Activated T-cell treated with anti-CD3 and anti-CD28 coated beads, Interleukin-2, amount 50 U/mL, for 4 hours (primary cell): ENCODE measurements at regions not wholly inside any gene's neighbourhood (a gene's known extent, or its start where the extent isn't known, plus 50 kb on each side); places are given as distances from the start of the nearest gene placed in this dataset.
"Not testable (repeated sequence)": the region's sequence is repeated elsewhere in the genome, so short reads cannot be mapped to it uniquely, and the experiment has no call there.

Experiments used
- ATAC-seq, 2 donors: fragments of 200-7000 bp; cut with Tn5 transposase; one replicate each; pipeline ENCODE4 v1.10.0; 2021
- DNase-seq: peaks from one replicate; pipeline ENCODE4 v3.0.0-alpha.2; 2020
- H3K27me3 Mint-ChIP-seq: one replicate; pipeline ENCODE4 v1.8.0; 2021; ENCODE audit warnings: low read depth, mixed read lengths
- H3K36me3 Mint-ChIP-seq: one replicate; pipeline ENCODE4 v1.8.0; 2022; ENCODE audit warnings: mixed read lengths; ENCODE audit not compliant: insufficient read depth
- H3K4me1 Mint-ChIP-seq: one replicate; pipeline ENCODE4 v1.8.0; 2021; ENCODE audit warnings: low read depth, mixed read lengths
- H3K4me3 Mint-ChIP-seq: one replicate; pipeline ENCODE4 v1.8.0; 2021; ENCODE audit warnings: mild to moderate bottlenecking, moderate library complexity, mixed read lengths
- H3K9me3 Mint-ChIP-seq: one replicate; pipeline ENCODE4 v1.8.0; 2021; ENCODE audit warnings: mixed read lengths

DNA sequence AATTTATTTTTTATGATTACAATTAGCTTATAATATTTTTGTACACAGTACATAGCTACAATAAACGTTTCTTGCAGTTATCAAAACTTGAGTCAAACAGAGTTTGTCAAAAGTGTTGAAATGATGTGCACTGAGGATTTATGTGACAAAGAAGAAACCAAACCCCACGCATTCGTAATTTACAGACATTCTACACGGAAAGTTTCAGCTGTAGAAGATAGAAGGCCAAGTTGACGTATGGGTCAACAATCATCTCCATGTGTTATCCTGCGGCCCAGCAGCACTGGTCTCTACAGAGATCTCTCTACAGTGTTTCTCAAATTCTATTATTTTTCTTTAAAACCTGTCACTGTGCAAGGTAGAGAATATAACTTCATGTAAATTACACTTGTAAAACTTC, 1507.6 kb downstream of the PCDH9 start:
- ATAC-seq, result no peak

DNA sequence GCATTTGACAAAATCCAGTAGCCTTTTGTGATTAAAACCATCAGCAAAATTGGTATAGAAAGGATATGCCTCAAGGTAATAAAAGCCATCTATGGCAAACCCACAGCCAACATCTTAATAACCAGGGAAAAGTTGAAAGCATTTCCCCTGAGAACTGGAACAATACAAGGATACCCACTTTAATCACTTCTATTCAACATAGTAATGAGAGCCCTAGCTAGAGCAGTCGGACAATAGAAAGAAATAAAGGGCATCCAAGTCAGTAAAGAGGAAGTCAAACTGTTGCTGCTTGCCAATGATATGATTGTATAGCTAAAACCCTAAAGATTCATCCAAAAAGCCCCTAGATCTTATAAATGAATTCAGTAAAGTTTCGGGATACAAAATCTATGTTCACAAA, 1510.3 kb downstream of the PCDH9 start:
- Mint-ChIP-seq H3K9me3 (peaks cover 16% of the 10 kb centered on the region), H3K27me3 (no peaks in the 10 kb centered on the region), H3K4me3 (no peak overlapping the region), H3K36me3 (no peaks in the 10 kb centered on the region), H3K4me1 (no peaks in the 10 kb centered on the region)
- DNase-seq (no peak), ATAC-seq (no peak)

More for the DNA sequence above, 1507.6 kb downstream of the PCDH9 start:
- H3K27me3 Mint-ChIP-seq, result no peaks in the 10 kb centered on the region
- no peaks in the 10 kb centered on the region for H3K4me1 Mint-ChIP-seq
- H3K36me3 Mint-ChIP-seq, result no peaks in the 10 kb centered on the region
- H3K4me3 Mint-ChIP-seq, result no peak overlapping the region
- no peak for DNase-seq
- H3K9me3 Mint-ChIP-seq, result peaks cover 12% of the 10 kb centered on the region

DNA sequence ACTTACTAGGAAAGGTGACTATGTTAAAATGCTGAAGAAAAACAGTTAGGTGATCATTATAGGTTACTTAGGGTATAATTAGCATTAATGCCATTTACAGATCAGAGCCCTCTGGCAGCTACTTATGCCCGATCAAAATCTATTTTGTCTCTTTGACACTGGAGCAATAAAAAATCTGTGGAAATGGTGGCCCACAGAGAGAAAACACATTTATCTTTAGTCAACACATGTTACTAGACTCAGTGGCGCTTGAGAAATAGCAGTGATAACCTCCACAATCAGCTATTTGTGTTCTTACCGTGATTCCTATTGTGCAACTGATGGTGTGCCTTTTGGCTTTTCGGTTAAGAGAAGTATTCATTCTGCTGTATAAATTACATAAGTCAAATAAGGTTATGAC, 1519.6 kb downstream of the PCDH9 start:
- no peak overlapping the region for H3K4me3 Mint-ChIP-seq
- H3K4me1 Mint-ChIP-seq, result no peaks in the 10 kb centered on the region
- H3K27me3 Mint-ChIP-seq, result no peaks in the 10 kb centered on the region

DNA sequence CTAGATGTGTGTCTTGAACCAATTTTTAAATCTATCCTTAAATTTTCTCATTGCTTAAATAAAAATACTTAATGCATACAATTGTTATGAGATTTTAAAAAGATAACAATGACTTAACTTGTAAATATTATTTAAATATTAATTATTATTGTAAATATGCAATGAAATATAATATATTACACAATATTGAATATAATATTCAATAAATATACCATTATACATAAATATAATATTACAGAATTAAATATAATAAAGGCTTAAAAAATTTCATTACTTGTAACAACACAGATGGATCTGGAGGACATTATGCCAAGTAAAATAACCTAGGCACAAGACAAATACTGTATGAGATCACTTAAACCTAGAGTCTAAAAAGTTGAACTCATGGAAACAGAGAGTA, 1532.3 kb downstream of the PCDH9 start:
- ATAC-seq (no peak), DNase-seq (no peak)
- Mint-ChIP-seq H3K27me3 (no peaks in the 10 kb centered on the region), H3K9me3 (peaks cover 9% of the 10 kb centered on the region), H3K4me1 (no peaks in the 10 kb centered on the region), H3K36me3 (no peaks in the 10 kb centered on the region), H3K4me3 (no peak overlapping the region)

More for the DNA sequence above, 1519.6 kb downstream of the PCDH9 start:
- H3K9me3 Mint-ChIP-seq, result peaks cover 17% of the 10 kb centered on the region
- no peak for DNase-seq
- ATAC-seq, result no peak
- no peaks in the 10 kb centered on the region for H3K36me3 Mint-ChIP-seq

DNA sequence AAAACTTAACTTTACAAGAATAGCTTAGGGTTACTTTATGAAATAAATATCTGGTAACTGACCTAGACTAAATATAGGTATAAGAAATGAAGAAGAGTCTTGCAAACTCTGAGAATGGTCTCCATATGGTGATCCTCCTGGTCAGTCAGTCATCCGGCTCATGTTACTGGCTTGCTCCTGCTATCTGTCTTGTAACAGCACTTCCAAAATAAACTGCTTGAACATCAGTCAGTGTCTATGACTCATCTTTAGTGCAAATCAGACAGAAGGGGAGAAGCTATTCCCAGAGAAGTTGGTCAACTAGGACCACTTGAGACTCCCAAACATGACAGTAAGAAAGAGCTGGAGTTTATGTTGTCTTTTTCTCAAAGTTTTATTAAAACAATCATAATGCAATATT, 1550.9 kb downstream of the PCDH9 start:
- Mint-ChIP-seq H3K4me1 (no peaks in the 10 kb centered on the region), H3K36me3 (no peaks in the 10 kb centered on the region), H3K9me3 (peaks cover 9% of the 10 kb centered on the region), H3K27me3 (no peaks in the 10 kb centered on the region), H3K4me3 (no peak overlapping the region)
- ATAC-seq, result no peak
- no peak for DNase-seq

DNA sequence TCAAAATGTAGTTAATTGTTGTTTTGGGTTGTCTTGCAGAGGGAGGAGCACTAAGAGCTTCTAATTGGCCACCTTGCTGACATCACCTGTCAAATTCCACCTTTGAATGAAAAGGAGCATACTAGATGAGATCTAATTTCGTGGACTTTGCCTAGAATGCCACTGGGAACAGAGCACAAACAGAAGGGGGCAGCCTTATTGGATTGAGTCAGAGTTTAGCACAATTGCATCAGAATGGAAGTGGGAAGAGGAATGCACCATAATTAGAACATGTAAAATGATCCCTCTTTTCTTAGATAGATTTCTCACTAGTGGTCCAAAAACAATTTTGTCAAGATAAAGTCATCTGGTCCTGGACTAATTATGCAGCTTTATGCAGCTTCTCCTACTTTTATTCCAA, 1552.2 kb downstream of the PCDH9 start:
- H3K9me3 Mint-ChIP-seq, result peaks cover 15% of the 10 kb centered on the region
- no peaks in the 10 kb centered on the region for H3K4me1 Mint-ChIP-seq
- no peak overlapping the region for H3K4me3 Mint-ChIP-seq
- ATAC-seq (no peak), DNase-seq (no peak)
- H3K36me3 Mint-ChIP-seq, result no peaks in the 10 kb centered on the region
- H3K27me3 Mint-ChIP-seq, result no peaks in the 10 kb centered on the region

DNA sequence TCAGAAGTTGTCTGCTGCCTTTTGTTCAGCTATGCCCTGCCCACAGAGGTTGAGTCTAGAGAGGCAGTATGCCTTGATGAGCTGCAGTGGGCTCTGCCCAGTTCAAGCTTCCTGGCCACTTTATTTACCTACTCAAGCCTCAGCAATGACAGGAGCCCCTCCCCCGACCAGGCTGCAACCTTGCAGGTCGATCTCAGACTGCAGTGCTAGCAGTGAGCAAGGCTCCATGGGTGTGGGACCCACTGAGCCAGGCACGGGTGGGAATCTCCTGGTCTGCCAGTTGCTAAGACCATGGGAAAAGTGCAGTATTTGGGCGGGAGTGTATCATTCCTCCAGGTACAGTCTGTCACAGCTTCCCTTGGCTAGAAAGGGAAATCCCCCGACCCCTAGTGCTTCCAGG, 1554.8 kb downstream of the PCDH9 start:
- peaks cover 35% of the 10 kb centered on the region for H3K9me3 Mint-ChIP-seq
- ATAC-seq, DNase-seq, H3K36me3 Mint-ChIP-seq, H3K4me3 Mint-ChIP-seq, H3K4me1 Mint-ChIP-seq, H3K27me3 Mint-ChIP-seq: not testable (repeated sequence)

DNA sequence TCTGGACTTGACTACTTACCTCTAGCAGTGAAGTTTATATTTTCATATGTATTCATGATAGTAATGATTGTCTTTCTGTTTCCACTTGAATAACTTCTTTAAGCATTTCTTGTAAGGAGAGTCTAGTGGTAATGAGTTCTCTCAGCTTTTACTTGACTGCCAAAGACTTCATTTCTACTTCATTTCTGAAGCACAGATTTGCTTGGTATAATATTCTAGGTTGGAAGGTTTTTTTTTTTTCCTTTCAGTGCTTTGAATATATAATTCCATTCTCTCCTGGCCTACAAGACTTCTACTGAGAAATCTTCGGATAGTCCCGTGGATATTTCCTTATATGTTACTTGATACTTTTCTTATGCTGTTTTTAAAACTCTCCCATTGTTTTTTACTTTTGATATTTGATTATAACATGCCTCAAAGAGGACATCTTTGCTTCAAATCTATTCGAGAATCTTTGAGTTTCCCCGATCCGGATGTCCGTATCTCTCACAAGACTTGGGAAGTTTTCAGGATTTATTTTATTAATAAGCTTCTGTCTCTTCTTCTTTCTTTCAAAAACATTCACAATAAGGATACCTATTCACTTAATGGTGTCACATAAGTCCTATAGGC, 1560.0 kb downstream of the PCDH9 start:
- DNase-seq, result no peak
- no peaks in the 10 kb centered on the region for H3K36me3 Mint-ChIP-seq
- H3K4me3 Mint-ChIP-seq, result no peak overlapping the region

DNA sequence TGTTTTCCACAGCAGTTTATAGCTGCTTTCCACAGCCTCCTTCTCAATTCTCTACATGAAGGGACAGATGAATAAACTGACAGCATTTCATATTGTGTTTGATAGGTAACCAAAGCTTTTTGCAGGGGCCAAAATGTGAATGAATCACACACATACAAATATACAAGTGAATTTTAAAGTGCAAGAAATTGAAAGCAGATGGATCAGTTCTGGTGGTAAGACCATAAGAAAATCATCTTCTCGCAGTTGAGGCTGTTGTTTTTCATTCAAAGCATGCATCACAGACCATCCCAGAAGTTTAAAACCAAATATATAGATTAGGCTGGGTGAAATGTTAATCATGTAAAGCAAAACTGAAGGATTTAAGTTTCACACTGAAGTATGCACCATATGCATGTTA, 1569.4 kb downstream of the PCDH9 start:
- Mint-ChIP-seq H3K4me1 (no peaks in the 10 kb centered on the region), H3K27me3 (no peaks in the 10 kb centered on the region), H3K9me3 (peaks cover 9% of the 10 kb centered on the region), H3K4me3 (no peak overlapping the region), H3K36me3 (no peaks in the 10 kb centered on the region)
- DNase-seq (no peak), ATAC-seq (no peak)

More for the DNA sequence above, 1560.0 kb downstream of the PCDH9 start:
- peaks cover 49% of the 10 kb centered on the region for H3K9me3 Mint-ChIP-seq
- ATAC-seq, result no peak
- H3K4me1 Mint-ChIP-seq, result no peaks in the 10 kb centered on the region
- H3K27me3 Mint-ChIP-seq, result no peaks in the 10 kb centered on the region

DNA sequence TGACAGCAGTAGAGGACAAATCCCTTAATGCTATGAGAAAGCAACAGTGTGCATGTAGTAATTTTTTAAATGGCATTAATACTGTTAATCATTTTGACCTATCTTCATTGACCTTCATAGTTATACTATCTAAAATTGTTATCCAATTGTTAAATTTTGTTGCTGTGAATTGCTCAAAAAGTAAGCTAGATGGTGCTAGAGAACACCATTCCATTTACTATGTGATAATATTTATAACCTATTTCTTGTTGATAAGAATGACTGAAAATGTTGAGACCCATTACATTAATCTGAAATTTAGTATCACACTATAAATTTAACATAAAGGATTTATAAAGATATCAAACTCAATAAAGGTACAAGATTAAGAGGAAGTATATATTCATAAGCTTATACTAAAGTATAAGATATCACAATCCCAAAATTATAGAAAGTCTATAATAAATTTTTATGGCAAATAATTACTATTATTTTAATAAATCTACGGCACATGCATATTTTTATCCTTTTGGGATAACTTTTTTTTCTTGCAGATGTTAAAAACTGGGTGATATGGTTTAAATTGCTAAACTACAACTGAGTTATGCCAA, 1573.3 kb downstream of the PCDH9 start:
- Mint-ChIP-seq H3K9me3 (peaks cover 4% of the 10 kb centered on the region), H3K27me3 (no peaks in the 10 kb centered on the region), H3K36me3 (no peaks in the 10 kb centered on the region), H3K4me1 (no peaks in the 10 kb centered on the region), H3K4me3 (no peak overlapping the region)
- ATAC-seq (no peak), DNase-seq (no peak)

DNA sequence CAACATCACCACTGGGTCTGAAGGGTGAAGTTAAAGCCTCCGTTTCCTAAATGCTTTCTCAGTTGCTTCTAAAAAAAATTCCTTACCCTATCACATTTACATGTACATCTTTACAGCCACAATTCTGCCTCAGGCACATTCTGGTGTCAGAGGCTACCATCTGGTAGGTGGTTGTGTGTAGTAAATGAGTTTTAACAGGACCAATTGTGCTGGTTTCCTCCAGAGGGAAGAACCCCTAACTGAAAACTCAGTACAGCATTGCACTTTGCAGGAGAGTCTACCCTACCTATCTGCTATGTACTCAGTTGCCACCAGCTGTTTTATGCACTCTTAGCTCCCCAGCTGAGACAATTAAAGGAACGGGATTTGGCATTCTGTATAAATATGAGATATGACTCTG, 1576.5 kb downstream of the PCDH9 start:
- Mint-ChIP-seq H3K4me3 (no peak overlapping the region), H3K9me3 (no peaks in the 10 kb centered on the region), H3K4me1 (no peaks in the 10 kb centered on the region), H3K27me3 (no peaks in the 10 kb centered on the region), H3K36me3 (no peaks in the 10 kb centered on the region)
- DNase-seq, result no peak
- no peak for ATAC-seq

DNA sequence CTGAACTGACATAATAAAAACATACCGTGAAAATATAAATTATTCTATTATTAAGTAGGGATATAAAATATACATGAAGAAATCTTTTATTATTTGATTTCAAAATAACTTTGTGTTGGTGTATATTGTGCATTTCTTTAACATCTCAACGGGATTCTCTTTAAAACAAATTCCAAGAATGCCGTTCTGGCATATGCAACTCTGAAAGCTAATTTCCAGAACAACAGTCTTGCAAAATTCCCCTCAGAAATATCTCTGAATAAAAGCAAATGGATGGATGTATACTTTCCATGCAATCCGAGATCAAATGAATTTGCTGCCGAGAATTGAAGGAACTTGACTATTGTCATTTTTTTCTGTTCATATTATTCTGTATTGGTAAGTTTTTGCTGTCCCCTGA, 1579.8 kb downstream of the PCDH9 start:
- Mint-ChIP-seq H3K36me3 (no peaks in the 10 kb centered on the region), H3K9me3 (no peaks in the 10 kb centered on the region), H3K4me3 (no peak overlapping the region), H3K27me3 (no peaks in the 10 kb centered on the region), H3K4me1 (no peaks in the 10 kb centered on the region)
- ATAC-seq (no peak), DNase-seq (no peak)

DNA sequence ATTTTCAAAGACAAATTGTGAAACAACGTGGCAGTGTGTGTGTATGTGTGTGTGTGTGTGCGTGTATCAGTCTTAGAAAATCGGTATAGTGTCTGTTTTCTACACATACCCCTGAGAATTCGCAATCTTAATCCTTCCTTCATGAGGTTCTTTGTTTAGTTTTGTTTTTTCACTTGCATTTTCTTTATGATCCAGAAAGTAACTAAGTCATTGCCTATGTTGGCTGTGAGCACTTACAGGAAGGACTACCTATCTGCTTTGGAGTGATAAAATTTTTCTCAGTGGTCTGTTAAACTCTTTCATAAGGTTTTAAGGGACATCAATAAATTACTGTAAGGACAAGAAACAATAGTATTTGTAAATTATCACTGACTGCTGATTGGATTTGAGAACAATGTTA, 1587.1 kb downstream of the PCDH9 start:
- Mint-ChIP-seq H3K36me3 (no peaks in the 10 kb centered on the region), H3K9me3 (peaks cover 6% of the 10 kb centered on the region), H3K4me3 (no peak overlapping the region), H3K4me1 (no peaks in the 10 kb centered on the region), H3K27me3 (no peaks in the 10 kb centered on the region)
- no peak for ATAC-seq
- no peak for DNase-seq

DNA sequence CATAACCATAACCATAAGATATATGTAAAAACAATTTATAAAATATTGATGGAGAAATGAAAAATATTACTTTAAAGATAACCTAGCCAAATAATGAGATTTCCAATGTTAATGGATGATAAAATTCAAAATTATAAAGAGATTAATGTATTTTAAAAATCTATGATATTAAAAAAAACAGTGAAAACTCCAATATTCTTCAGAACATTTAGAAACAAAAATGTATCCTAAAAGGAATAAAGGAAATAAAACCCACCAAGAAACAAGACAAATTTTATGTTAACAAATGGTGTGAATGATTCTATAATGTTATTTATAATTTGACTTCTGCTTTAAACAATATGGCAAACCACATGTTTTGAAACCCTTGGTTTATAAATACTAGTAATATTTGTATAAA, 1587.8 kb downstream of the PCDH9 start:
- ATAC-seq (no peak), DNase-seq (no peak)
- no peaks in the 10 kb centered on the region for H3K4me1 Mint-ChIP-seq
- H3K9me3 Mint-ChIP-seq, result peaks cover 6% of the 10 kb centered on the region
- H3K4me3 Mint-ChIP-seq, result no peak overlapping the region
- H3K36me3 Mint-ChIP-seq, result no peaks in the 10 kb centered on the region
- no peaks in the 10 kb centered on the region for H3K27me3 Mint-ChIP-seq

DNA sequence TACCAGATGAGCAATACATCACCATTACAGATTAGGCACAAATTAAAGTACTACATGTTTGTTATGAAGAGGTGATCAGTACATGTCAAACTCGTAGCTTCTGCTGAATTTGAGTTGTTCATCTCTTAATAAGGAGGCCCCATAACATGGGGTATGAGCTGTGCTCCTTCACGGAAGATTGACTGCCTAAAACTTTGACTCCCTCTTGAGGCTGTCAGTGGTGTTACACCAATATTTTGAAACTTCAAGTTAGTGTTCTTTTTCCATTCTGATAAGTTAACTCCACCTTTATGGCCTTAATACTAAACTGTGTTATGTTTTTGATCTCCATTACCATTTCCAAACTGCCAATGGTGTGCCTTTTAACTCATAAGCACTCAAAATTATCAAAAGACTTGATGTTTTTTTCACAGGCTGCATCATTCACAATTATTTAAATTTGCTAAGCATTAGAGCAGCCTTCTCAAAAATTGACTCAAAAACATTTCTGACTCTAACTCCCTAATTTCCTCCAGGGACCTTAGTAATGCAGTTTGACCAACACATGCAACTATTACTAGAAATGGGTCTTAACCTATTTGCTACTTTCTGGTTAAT, 1591.5 kb downstream of the PCDH9 start:
- Mint-ChIP-seq H3K4me3 (no peak overlapping the region), H3K27me3 (no peaks in the 10 kb centered on the region), H3K4me1 (no peaks in the 10 kb centered on the region), H3K9me3 (peaks cover 6% of the 10 kb centered on the region), H3K36me3 (no peaks in the 10 kb centered on the region)
- no peak for DNase-seq
- ATAC-seq, result no peak
